ENCODE measurements at regions not wholly inside any gene's neighbourhood (a gene's known extent, or its start where the extent isn't known, plus 50 kb on each side); places are given as distances from the start of the nearest gene placed in this dataset.

GRCh38 chr3:76293856-76294255 is 508.5 kb upstream of the ZNF717 start:
- Histone ChIP-seq H3K79me2 (ENCODE audit: low read length) (no peaks in the 10 kb centered on the region), H3K4me1 (ENCODE audit: low read length) (no peaks in the 10 kb centered on the region)

GRCh38 chr3:76300746-76301145 is 515.4 kb upstream of the ZNF717 start:
- TF ChIP-seq EZH2 (optimal IDR thresholded peaks at IDR 0.05; ENCODE audit: low read depth, low read length) (no peak), EZH2phosphoT487 (IDR thresholded peaks at IDR 0.05; ENCODE audit: low read length) (no peak)
- TF ChIP-seq, protein P1, sequence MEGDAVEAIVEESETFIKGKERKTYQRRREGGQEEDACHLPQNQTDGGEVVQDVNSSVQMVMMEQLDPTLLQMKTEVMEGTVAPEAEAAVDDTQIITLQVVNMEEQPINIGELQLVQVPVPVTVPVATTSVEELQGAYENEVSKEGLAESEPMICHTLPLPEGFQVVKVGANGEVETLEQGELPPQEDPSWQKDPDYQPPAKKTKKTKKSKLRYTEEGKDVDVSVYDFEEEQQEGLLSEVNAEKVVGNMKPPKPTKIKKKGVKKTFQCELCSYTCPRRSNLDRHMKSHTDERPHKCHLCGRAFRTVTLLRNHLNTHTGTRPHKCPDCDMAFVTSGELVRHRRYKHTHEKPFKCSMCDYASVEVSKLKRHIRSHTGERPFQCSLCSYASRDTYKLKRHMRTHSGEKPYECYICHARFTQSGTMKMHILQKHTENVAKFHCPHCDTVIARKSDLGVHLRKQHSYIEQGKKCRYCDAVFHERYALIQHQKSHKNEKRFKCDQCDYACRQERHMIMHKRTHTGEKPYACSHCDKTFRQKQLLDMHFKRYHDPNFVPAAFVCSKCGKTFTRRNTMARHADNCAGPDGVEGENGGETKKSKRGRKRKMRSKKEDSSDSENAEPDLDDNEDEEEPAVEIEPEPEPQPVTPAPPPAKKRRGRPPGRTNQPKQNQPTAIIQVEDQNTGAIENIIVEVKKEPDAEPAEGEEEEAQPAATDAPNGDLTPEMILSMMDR (IDR thresholded peaks at IDR 0.05; ENCODE audit: low read length): no peak
- no peak overlapping the region for H3K27ac ChIP-seq (ENCODE audit: low read length)
- no peaks in the 10 kb centered on the region for H4K20me1 ChIP-seq (ENCODE audit: insufficient read depth, low read length)
- H3K9ac ChIP-seq (ENCODE audit: low read length): no peak overlapping the region
- H3F3A ChIP-seq (ENCODE audit: insufficient read depth, low read length): no peaks in the 10 kb centered on the region
- no peak overlapping the region for H2AFZ ChIP-seq (ENCODE audit: low read length)
- no peaks in the 10 kb centered on the region for H3K27me3 ChIP-seq (replicated peaks; ENCODE audit: insufficient read depth, low read length)
- no peaks in the 10 kb centered on the region for H3K79me2 ChIP-seq (ENCODE audit: low read length)
- H3K36me3 ChIP-seq (replicated peaks; ENCODE audit: insufficient read depth, low read length): no peaks in the 10 kb centered on the region
- no peaks in the 10 kb centered on the region for H3K9me2 ChIP-seq (replicated peaks; ENCODE audit: insufficient read depth, low read length)
- DNase-seq: no peak
- no peaks in the 10 kb centered on the region for H3K9me3 ChIP-seq (replicated peaks; ENCODE audit: insufficient read depth, low read length)
- H3K4me3 ChIP-seq (ENCODE audit: low read length): no peak overlapping the region
- no peaks in the 10 kb centered on the region for H3K4me1 ChIP-seq (ENCODE audit: low read length)
- no peak overlapping the region for H3K4me2 ChIP-seq (ENCODE audit: low read depth, low read length)

More at GRCh38 chr3:76293856-76294255, 508.5 kb upstream of the ZNF717 start:
- no peaks in the 10 kb centered on the region for H4K20me1 ChIP-seq (ENCODE audit: insufficient read depth, low read length)
- no peaks in the 10 kb centered on the region for H3K27me3 ChIP-seq (replicated peaks; ENCODE audit: insufficient read depth, low read length)
- TF ChIP-seq, protein P1 (IDR thresholded peaks at IDR 0.05; ENCODE audit: low read length): no peak
- TF ChIP-seq EZH2 (optimal IDR thresholded peaks at IDR 0.05; ENCODE audit: low read depth, low read length) (no peak), EZH2phosphoT487 (IDR thresholded peaks at IDR 0.05; ENCODE audit: low read length) (no peak)
- H3K9ac ChIP-seq (ENCODE audit: low read length): no peak overlapping the region
- no peaks in the 10 kb centered on the region for H3K36me3 ChIP-seq (replicated peaks; ENCODE audit: insufficient read depth, low read length)
- H3F3A ChIP-seq (ENCODE audit: insufficient read depth, low read length): no peaks in the 10 kb centered on the region
- H3K27ac ChIP-seq (ENCODE audit: low read length): no peak overlapping the region
- no peak overlapping the region for H2AFZ ChIP-seq (ENCODE audit: low read length)
- no peak overlapping the region for H3K4me2 ChIP-seq (ENCODE audit: low read depth, low read length)
- no peaks in the 10 kb centered on the region for H3K9me2 ChIP-seq (replicated peaks; ENCODE audit: insufficient read depth, low read length)
- H3K4me3 ChIP-seq (ENCODE audit: low read length): no peak overlapping the region
- no peak for DNase-seq
- no peaks in the 10 kb centered on the region for H3K9me3 ChIP-seq (replicated peaks; ENCODE audit: insufficient read depth, low read length)

GRCh38 chr3:76307556-76307955 is 522.2 kb upstream of the ZNF717 start:
- H3K27me3 ChIP-seq (replicated peaks; ENCODE audit: insufficient read depth, low read length): no peaks in the 10 kb centered on the region
- no peaks in the 10 kb centered on the region for H3K9me3 ChIP-seq (replicated peaks; ENCODE audit: insufficient read depth, low read length)
- no peak overlapping the region for H2AFZ ChIP-seq (ENCODE audit: low read length)
- H3K27ac ChIP-seq (ENCODE audit: low read length): no peak overlapping the region
- no peak for DNase-seq
- H3K4me2 ChIP-seq (ENCODE audit: low read depth, low read length): no peak overlapping the region
- H3K36me3 ChIP-seq (replicated peaks; ENCODE audit: insufficient read depth, low read length): no peaks in the 10 kb centered on the region
- no peak overlapping the region for H3K9ac ChIP-seq (ENCODE audit: low read length)
- H3F3A ChIP-seq (ENCODE audit: insufficient read depth, low read length): no peaks in the 10 kb centered on the region
- H3K4me1 ChIP-seq (ENCODE audit: low read length): no peaks in the 10 kb centered on the region
- no peak for TF ChIP-seq EZH2 (optimal IDR thresholded peaks at IDR 0.05; ENCODE audit: low read depth, low read length)
- TF ChIP-seq, protein P1 (IDR thresholded peaks at IDR 0.05; ENCODE audit: low read length): no peak
- no peak for TF ChIP-seq EZH2phosphoT487 (IDR thresholded peaks at IDR 0.05; ENCODE audit: low read length)
- H3K9me2 ChIP-seq (replicated peaks; ENCODE audit: insufficient read depth, low read length): no peaks in the 10 kb centered on the region
- H3K79me2 ChIP-seq (ENCODE audit: low read length): no peaks in the 10 kb centered on the region
- no peak overlapping the region for H3K4me3 ChIP-seq (ENCODE audit: low read length)
- no peaks in the 10 kb centered on the region for H4K20me1 ChIP-seq (ENCODE audit: insufficient read depth, low read length)
